HepG2 (cell line): ENCODE measurements at regions not wholly inside any gene's neighbourhood (a gene's known extent, or its start where the extent isn't known, plus 50 kb on each side); places are given as distances from the start of the nearest gene placed in this dataset.

Experiments used
- ATAC-seq: fragments of 200-7000 bp; cut with Tn5 transposase; 3 replicates; pipeline ENCODE4 v1.9.1; 2020; ENCODE audit warnings: mild to moderate bottlenecking, moderate library complexity
- BruUV-seq: library from RNA; stranded (reverse); fragments of 400-500 nt; replicated peaks from 2 replicates; lab custom pipeline; 2021; lab: Mats Ljungman, UMichigan
- CTCF ChIA-PET: fragments of 300-600 bp; formaldehyde crosslinking; extraction: SDS; loops from one replicate; lab custom pipeline; 2021; ENCODE audit warnings: low total read pairs, inconsistent platforms, low intra/inter-chr PET ratio; lab: Yijun Ruan, JAX
- POLR2A ChIA-PET: fragments of 350-600 bp; sonication (Branson Sonifier 250); formaldehyde crosslinking; loops from one replicate; lab custom pipeline; 2020; ENCODE audit warnings: antibody characterized with exemption, inconsistent platforms; lab: Yijun Ruan, JAX
- DNase-seq: peaks from one replicate; pipeline ENCODE4 v3.0.0-alpha.2; 2015; ENCODE audit warnings: low spot score
- FAIRE-seq: peaks from 3 replicates; lab custom pipeline; 2011; peaks lifted over from hg19 to GRCh38; lab: Jason Lieb, UNC
- H2AFZ ChIP-seq: one replicate; pipeline ENCODE4 v1.6.1; 2011; ENCODE audit warnings: low read length, inconsistent platforms
- H3K27ac ChIP-seq: fragments of 300-600 bp; 3 replicates; pipeline ENCODE4 v1.8.0; 2011; ENCODE audit warnings: mixed run types, mild to moderate bottlenecking, mixed read lengths, low read length, inconsistent platforms; ENCODE audit not compliant: insufficient read depth; ENCODE audit errors: extremely low read length
- H3K27me3 ChIP-seq, 2 experiments: fragments of 200-600 bp in 1 of 2; 2 replicates in 1 of 2; 3 replicates in 1 of 2; pipeline versions ENCODE4 v1.6.0 to v1.8.0; 2011; ENCODE audit warnings: low read length in 2 of 2, mild to moderate bottlenecking in 2 of 2, moderate library complexity in 2 of 2, inconsistent platforms in 1 of 2; ENCODE audit not compliant: insufficient read depth in 2 of 2, control insufficient read depth in 1 of 2
- H3K36me3 ChIP-seq, 2 experiments: fragments of 200-600 bp in 1 of 2; replicated peaks in 1 of 2; 2 replicates in 1 of 2; 3 replicates in 1 of 2; pipeline versions ENCODE4 v1.5.1 to v1.8.0; 2011; ENCODE audit warnings: low read length in 2 of 2, inconsistent platforms in 1 of 2; ENCODE audit not compliant: insufficient read depth in 2 of 2, control insufficient read depth in 1 of 2
- H3K4me1 ChIP-seq: 2 replicates; pipeline ENCODE4 v1.5.1; 2012; ENCODE audit warnings: low read length, inconsistent platforms; ENCODE audit not compliant: insufficient read depth
- H3K4me2 ChIP-seq: 2 replicates; pipeline ENCODE4 v1.6.0; 2011; ENCODE audit warnings: low read depth, low read length, inconsistent platforms
- H3K4me3 ChIP-seq, 3 experiments: fragments of 200-600 bp in 1 of 3; sonication (generic), shearing (Covaris generic) in 1 of 3; replicated peaks in 1 of 3; 2 replicates each; pipeline ENCODE4 v1.5.1; 2011 to 2016; ENCODE audit warnings: low read length in 3 of 3, inconsistent platforms in 2 of 3, low read depth in 2 of 3, mild to moderate bottlenecking in 2 of 3, control low read depth in 1 of 3, mixed read lengths in 1 of 3; ENCODE audit not compliant: insufficient read depth in 1 of 3
- H3K79me2 ChIP-seq: one replicate; pipeline ENCODE4 v1.6.1; 2011; ENCODE audit warnings: low read length, inconsistent platforms; ENCODE audit not compliant: insufficient read depth
- H3K9ac ChIP-seq: 2 replicates; pipeline ENCODE4 v1.6.0; 2011; ENCODE audit warnings: mild to moderate bottlenecking, low read depth, low read length, inconsistent platforms; ENCODE audit not compliant: insufficient read depth
- H3K9me3 ChIP-seq: 2 replicates; pipeline ENCODE4 v1.5.1; 2012; ENCODE audit warnings: mild to moderate bottlenecking, low read length
- H4K20me1 ChIP-seq: 2 replicates; pipeline ENCODE4 v1.6.0; 2011; ENCODE audit warnings: inconsistent platforms, mild to moderate bottlenecking, low read length, moderate library complexity; ENCODE audit not compliant: insufficient read depth
- ATM ChIP-seq: fragments of 450-650 bp; IDR thresholded peaks from 2 replicates; pipeline ENCODE4 v1.7.1; 2017; ENCODE audit warnings: mild to moderate bottlenecking, borderline replicate concordance
- CC2D1A ChIP-seq: sonication (generic); formaldehyde crosslinking; IDR thresholded peaks from 2 replicates; pipeline ENCODE4 v1.8.1; 2023; ENCODE audit warnings: mild to moderate bottlenecking, missing genetic modification reagents
- DNMT3B ChIP-seq: conservative IDR thresholded peaks from 2 replicates; pipeline ENCODE4 v1.6.1; 2016; ENCODE audit warnings: missing biosample characterization, control low read depth
- FOXA1 ChIP-seq, 2 experiments: fragments of 450-650 bp in 1 of 2; sonication (generic) in 1 of 2; formaldehyde crosslinking in 1 of 2; IDR thresholded peaks; 2 replicates each; pipeline versions ENCODE4 v1.4.0 to v1.6.1; 2016 to 2020; ENCODE audit warnings: missing genetic modification reagents in 1 of 2
- FOXP1 ChIP-seq, 2 experiments: fragments of 450-650 bp in 1 of 2; IDR thresholded peaks; 2 replicates each; pipeline ENCODE4 v1.6.1; 2017 to 2018; ENCODE audit warnings: antibody characterized with exemption in 1 of 2
- ISX ChIP-seq: sonication (generic); formaldehyde crosslinking; conservative IDR thresholded peaks from 2 replicates; pipeline ENCODE4 v1.5.0; 2020; ENCODE audit warnings: missing genetic modification reagents
- MAFF ChIP-seq: IDR thresholded peaks from 2 replicates; pipeline ENCODE4 v1.6.1; 2011; ENCODE audit warnings: low read depth, low read length, improper control_type of control experiment
- PLRG1 ChIP-seq: fragments of 450-650 bp; conservative IDR thresholded peaks from 2 replicates; pipeline ENCODE4 v1.6.1; 2016
- RELA ChIP-seq: sonication (generic); formaldehyde crosslinking; IDR thresholded peaks from 2 replicates; pipeline ENCODE4 v1.4.0; 2020; ENCODE audit warnings: missing genetic modification reagents
- RFX5 ChIP-seq: IDR thresholded peaks from 2 replicates; pipeline ENCODE4 v1.6.1; 2011; ENCODE audit warnings: low read depth, low read length, improper control_type of control experiment
- ZNF451 ChIP-seq: sonication (generic); formaldehyde crosslinking; IDR thresholded peaks from 2 replicates; pipeline ENCODE4 v1.5.0; 2020; ENCODE audit warnings: mild to moderate bottlenecking, missing genetic modification reagents
- WGBS: methylation state at CpG from one replicate; pipeline ENCODE4 v1.1.6; 2017; ENCODE audit warnings: low lambda C conversion rate; 5-methylcytosine and 5-hydroxymethylcytosine counted together
- in situ Hi-C: cut with HindIII; loops from 2 replicates; pipeline ENCODE4 v1.10.0; 2017; ENCODE audit warnings: low pct_unique_long_range_greater_than_20kb; ENCODE audit not compliant: extremely low pct_ligation_motif_present
- intact Hi-C: fragments of 100-400 bp; cut with micrococcal nuclease; formaldehyde crosslinking; loops from one replicate; pipeline ENCODE4 v1.10.0; 2022; ENCODE audit not compliant: unreplicated experiment
- TF ChIP-seq, protein P1 (sequence below): sonication (generic); formaldehyde crosslinking; IDR thresholded peaks from 2 replicates; pipeline ENCODE4 v1.4.0; 2020; ENCODE audit warnings: missing genetic modification reagents, low read depth, mild to moderate bottlenecking, borderline replicate concordance
- TF ChIP-seq, protein P2 (sequence below): fragments of 450-650 bp; IDR thresholded peaks from 2 replicates; pipeline ENCODE4 v1.6.1; 2016
- TF ChIP-seq, protein P3 (sequence below): sonication (generic); formaldehyde crosslinking; IDR thresholded peaks from 2 replicates; pipeline ENCODE4 v1.8.0; 2022; ENCODE audit warnings: mild to moderate bottlenecking, missing genetic modification reagents, borderline replicate concordance

DNA sequence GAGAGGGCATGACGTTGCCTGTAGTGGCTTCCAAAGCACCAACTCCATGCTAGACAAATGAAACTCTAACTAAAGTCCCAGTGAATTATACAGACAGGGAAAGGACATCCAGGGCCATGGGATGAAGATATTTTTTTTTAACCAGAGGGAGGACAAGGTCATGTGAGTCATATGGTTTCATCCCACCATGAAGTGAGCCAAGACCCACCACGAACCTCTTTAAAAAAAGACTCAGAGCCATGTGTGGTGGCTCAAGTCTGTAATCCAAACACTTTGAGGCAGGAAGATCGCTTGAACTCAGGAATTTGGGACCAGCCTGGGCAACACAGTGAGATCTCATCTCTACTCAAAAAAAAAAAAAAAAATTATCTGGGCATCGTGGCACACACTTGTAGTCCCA lies 115.2 kb downstream of the LIPG start:
- H4K20me1 ChIP-seq, result no peaks in the 10 kb centered on the region
- no peak for ATAC-seq
- POLR2A ChIA-PET, result no interaction called here
- H3K4me2 ChIP-seq, result no peak overlapping the region
- no peak overlapping the region for H2AFZ ChIP-seq
- H3K9me3 ChIP-seq, result no peaks in the 10 kb centered on the region
- in situ Hi-C loops, result no loop called here
- no peak overlapping the region for H3K27ac ChIP-seq
- CTCF ChIA-PET, result no interaction called here
- H3K27me3 ChIP-seq, result peaks cover 1 to 22% of the 10 kb centered on the region in 2 experiments; a peak in 3 of 5 replicates
- H3K36me3 ChIP-seq, result no peaks in the 10 kb centered on the region
- H3K79me2 ChIP-seq, result no peaks in the 10 kb centered on the region
- H3K4me1 ChIP-seq, result peaks cover 18% of the 10 kb centered on the region
- TF ChIP-seq FOXP1 (IDR thresholded peaks at IDR 0.05), result no peak
- TF ChIP-seq FOXP1 (CRISPR knock-in tag; IDR thresholded peaks at IDR 0.05), result no peak
- TF ChIP-seq, protein P1, sequence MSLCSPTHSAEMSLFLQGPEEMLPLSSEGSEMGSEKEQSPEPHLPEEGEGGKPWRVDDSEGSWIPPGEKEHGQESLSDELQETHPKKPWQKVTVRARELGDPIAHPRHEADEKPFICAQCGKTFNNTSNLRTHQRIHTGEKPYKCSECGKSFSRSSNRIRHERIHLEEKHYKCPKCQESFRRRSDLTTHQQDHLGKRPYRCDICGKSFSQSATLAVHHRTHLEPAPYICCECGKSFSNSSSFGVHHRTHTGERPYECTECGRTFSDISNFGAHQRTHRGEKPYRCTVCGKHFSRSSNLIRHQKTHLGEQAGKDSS (CRISPR knock-in tag), result no peak
- TF ChIP-seq ZNF451 (CRISPR knock-in tag), result no peak
- no peak for TF ChIP-seq ISX (CRISPR knock-in tag)
- no peak for TF ChIP-seq RFX5
- TF ChIP-seq, protein P2, sequence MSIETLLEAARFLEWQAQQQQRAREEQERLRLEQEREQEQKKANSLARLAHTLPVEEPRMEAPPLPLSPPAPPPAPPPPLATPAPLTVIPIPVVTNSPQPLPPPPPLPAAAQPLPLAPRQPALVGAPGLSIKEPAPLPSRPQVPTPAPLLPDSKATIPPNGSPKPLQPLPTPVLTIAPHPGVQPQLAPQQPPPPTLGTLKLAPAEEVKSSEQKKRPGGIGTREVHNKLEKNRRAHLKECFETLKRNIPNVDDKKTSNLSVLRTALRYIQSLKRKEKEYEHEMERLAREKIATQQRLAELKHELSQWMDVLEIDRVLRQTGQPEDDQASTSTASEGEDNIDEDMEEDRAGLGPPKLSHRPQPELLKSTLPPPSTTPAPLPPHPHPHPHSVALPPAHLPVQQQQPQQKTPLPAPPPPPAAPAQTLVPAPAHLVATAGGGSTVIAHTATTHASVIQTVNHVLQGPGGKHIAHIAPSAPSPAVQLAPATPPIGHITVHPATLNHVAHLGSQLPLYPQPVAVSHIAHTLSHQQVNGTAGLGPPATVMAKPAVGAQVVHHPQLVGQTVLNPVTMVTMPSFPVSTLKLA, result no peak
- no peak for TF ChIP-seq PLRG1
- no peak for TF ChIP-seq DNMT3B
- TF ChIP-seq, protein P3, sequence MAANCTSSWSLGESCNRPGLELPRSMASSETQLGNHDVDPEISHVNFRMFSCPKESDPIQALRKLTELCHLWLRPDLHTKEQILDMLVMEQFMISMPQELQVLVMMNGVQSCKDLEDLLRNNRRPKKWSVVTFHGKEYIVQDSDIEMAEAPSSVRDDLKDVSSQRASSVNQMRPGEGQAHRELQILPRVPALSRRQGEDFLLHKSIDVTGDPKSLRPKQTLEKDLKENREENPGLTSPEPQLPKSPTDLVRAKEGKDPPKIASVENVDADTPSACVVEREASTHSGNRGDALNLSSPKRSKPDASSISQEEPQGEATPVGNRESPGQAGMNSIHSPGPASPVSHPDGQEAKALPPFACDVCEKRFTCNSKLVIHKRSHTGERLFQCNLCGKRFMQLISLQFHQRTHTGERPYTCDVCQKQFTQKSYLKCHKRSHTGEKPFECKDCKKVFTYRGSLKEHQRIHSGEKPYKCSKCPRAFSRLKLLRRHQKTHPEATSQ, result no peak
- TF ChIP-seq MAFF, result no peak
- TF ChIP-seq RELA, result no peak
- no peak for TF ChIP-seq ATM
- TF ChIP-seq FOXA1 (IDR thresholded peaks at IDR 0.05), result no peak
- TF ChIP-seq FOXA1 (CRISPR knock-in tag; IDR thresholded peaks at IDR 0.05), result no peak
- no peak for TF ChIP-seq CC2D1A (CRISPR knock-in tag)
- H3K4me3 ChIP-seq, result no peak overlapping the region
- BruUV-seq, result no TSS peak
- DNase-seq, result no peak
- H3K9ac ChIP-seq, result no peak overlapping the region
- FAIRE-seq, result no peak
- 19% methylated on average over 4 of the region's 4 CpGs for WGBS
- intact Hi-C loops, result no loop called here
